Choroid plexus epithelial cell (primary cell): ENCODE measurements at regions not wholly inside any gene's neighbourhood (a gene's known extent, or its start where the extent isn't known, plus 50 kb on each side); places are given as distances from the start of the nearest gene placed in this dataset.

ENCODE experiments used
- DNase-seq: peaks from one replicate; pipeline ENCODE4 v3.0.0-alpha.2; 2010; ENCODE audit warnings: low read depth
- H3K4me3 ChIP-seq: 2 replicates; pipeline ENCODE4 v1.5.1; 2011; ENCODE audit warnings: low read depth, mild to moderate bottlenecking, control low read depth, low read length, moderate library complexity
- CTCF ChIP-seq: conservative IDR thresholded peaks from 2 replicates; pipeline ENCODE4 v1.5.1; 2011; ENCODE audit warnings: low read depth, mild to moderate bottlenecking, control low read depth, inconsistent platforms, low read length, moderate library complexity

- no peak overlapping the region for H3K4me3 ChIP-seq
- DNase-seq, result no peak
- no peak for TF ChIP-seq CTCF
Observed at GRCh38 chr7:132733860-132734259, 157.6 kb upstream of the PLXNA4 start.

- DNase-seq, result no peak
- TF ChIP-seq CTCF, result no peak
- H3K4me3 ChIP-seq, result no peak overlapping the region
Observed at GRCh38 chr7:132732321-132732865, 156.1 kb upstream of the PLXNA4 start.

- H3K4me3 ChIP-seq, result no peak overlapping the region
- TF ChIP-seq CTCF, result no peak
- no peak for DNase-seq
Observed at GRCh38 chr7:132730105-132730504, 153.8 kb upstream of the PLXNA4 start.

GRCh38 chr7:132723506-132724081, 147.3 kb upstream of the PLXNA4 start:
- no peak for TF ChIP-seq CTCF
- no peak overlapping the region for H3K4me3 ChIP-seq
- DNase-seq, result no peak

GRCh38 chr7:132720835-132721234, 144.6 kb upstream of the PLXNA4 start:
- no peak overlapping the region for H3K4me3 ChIP-seq
- TF ChIP-seq CTCF, result no peak
- no peak for DNase-seq

GRCh38 chr7:132713893-132714292, 137.6 kb upstream of the PLXNA4 start:
- H3K4me3 ChIP-seq, result no peak overlapping the region
- TF ChIP-seq CTCF, result no peak
- DNase-seq, result no peak

GRCh38 chr7:132709971-132710567, 133.8 kb upstream of the PLXNA4 start:
- peak; percentile 78 for TF ChIP-seq CTCF
- no peak overlapping the region for H3K4me3 ChIP-seq
- peak; percentile 76 for DNase-seq
